B cell (primary cell): ENCODE measurements at regions not wholly inside any gene's neighbourhood (a gene's known extent, or its start where the extent isn't known, plus 50 kb on each side); places are given as distances from the start of the nearest gene placed in this dataset.

Source experiments
- EZH2 ChIP-seq: IDR thresholded peaks from 2 replicates; pipeline ENCODE4 v1.6.1; 2012; ENCODE audit warnings: borderline replicate concordance, low read depth, mild to moderate bottlenecking, moderate library complexity, low read length; ENCODE audit not compliant: insufficient read depth, poor library complexity, severe bottlenecking
- TF ChIP-seq, protein P1 (sequence below): fragments of 200-600 bp; IDR thresholded peaks from one replicate; pipeline ENCODE4 v1.8.0; 2022; ENCODE audit warnings: antibody characterized with exemption, mild to moderate bottlenecking

DNA sequence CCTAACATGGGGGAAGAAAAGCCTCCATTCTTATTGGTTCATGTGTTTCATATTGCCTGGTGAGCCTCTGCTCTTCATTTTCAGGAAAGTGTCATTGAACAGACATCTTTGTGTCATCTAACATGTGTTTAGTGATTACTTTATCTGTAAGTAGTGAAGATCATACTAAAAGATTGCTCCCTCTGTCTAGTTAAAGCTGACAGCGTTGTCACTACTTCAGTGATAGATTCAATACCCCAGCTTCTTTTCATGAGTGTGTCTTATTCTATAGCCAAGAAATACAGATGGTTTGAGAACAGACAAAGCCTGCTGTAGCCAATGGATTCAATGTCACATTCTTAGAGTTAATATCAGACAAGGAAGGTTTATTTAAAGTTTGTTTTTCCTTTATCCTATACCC is 85.1 kb downstream of the NKX6-1 start:
- TF ChIP-seq, protein P1, sequence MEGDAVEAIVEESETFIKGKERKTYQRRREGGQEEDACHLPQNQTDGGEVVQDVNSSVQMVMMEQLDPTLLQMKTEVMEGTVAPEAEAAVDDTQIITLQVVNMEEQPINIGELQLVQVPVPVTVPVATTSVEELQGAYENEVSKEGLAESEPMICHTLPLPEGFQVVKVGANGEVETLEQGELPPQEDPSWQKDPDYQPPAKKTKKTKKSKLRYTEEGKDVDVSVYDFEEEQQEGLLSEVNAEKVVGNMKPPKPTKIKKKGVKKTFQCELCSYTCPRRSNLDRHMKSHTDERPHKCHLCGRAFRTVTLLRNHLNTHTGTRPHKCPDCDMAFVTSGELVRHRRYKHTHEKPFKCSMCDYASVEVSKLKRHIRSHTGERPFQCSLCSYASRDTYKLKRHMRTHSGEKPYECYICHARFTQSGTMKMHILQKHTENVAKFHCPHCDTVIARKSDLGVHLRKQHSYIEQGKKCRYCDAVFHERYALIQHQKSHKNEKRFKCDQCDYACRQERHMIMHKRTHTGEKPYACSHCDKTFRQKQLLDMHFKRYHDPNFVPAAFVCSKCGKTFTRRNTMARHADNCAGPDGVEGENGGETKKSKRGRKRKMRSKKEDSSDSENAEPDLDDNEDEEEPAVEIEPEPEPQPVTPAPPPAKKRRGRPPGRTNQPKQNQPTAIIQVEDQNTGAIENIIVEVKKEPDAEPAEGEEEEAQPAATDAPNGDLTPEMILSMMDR: no peak
- no peak for TF ChIP-seq EZH2
